Peyer's patch (tissue), 4 donors: ENCODE measurements at regions not wholly inside any gene's neighbourhood (a gene's known extent, or its start where the extent isn't known, plus 50 kb on each side); places are given as distances from the start of the nearest gene placed in this dataset.

Experiments
- CTCF ChIP-seq, 6 experiments: fragments of 450-650 bp in 4 of 6; fragments of 200-600 bp in 2 of 6; sonication (generic) in 1 of 6; IDR thresholded peaks; one replicate each; pipeline ENCODE4 v1.5.1; 2017 to 2019; ENCODE audit warnings: antibody characterized with exemption in 6 of 6, mild to moderate bottlenecking in 3 of 6, moderate library complexity in 1 of 6
- POLR2A ChIP-seq, 2 donors: fragments of 450-650 bp; IDR thresholded peaks; one replicate each; pipeline ENCODE4 v1.5.1; 2017; ENCODE audit warnings: antibody characterized with exemption in 2 of 2, mild to moderate bottlenecking in 2 of 2, moderate library complexity in 2 of 2

GRCh38 chr6:6399568-6399967, 79.1 kb upstream of the F13A1 start:
- TF ChIP-seq CTCF (IDR thresholded peaks at IDR 0.05) = no peak
- TF ChIP-seq POLR2A (IDR thresholded peaks at IDR 0.05) = no peak
